Mesothelial cell of epicardium (in vitro differentiated cells): ENCODE measurements at regions not wholly inside any gene's neighbourhood (a gene's known extent, or its start where the extent isn't known, plus 50 kb on each side); places are given as distances from the start of the nearest gene placed in this dataset.

Experiments
- DNase-seq, 2 experiments: peaks; one replicate each; pipeline ENCODE4 v3.0.0; 2021; ENCODE audit warnings: low spot score in 2 of 2; ENCODE audit not compliant: unreplicated experiment in 2 of 2
- H3K27ac Mint-ChIP-seq: 2 replicates; pipeline ENCODE4 v1.8.0; 2021; ENCODE audit warnings: mixed read lengths
- H3K27me3 Mint-ChIP-seq: 2 replicates; pipeline ENCODE4 v1.8.0; 2021; ENCODE audit warnings: low read depth, mixed read lengths
- H3K36me3 Mint-ChIP-seq: 2 replicates; pipeline ENCODE4 v1.8.0; 2021; ENCODE audit warnings: mixed read lengths
- H3K4me1 Mint-ChIP-seq: 2 replicates; pipeline ENCODE4 v1.8.0; 2021; ENCODE audit warnings: mixed read lengths
- H3K4me3 Mint-ChIP-seq: 2 replicates; pipeline ENCODE4 v1.8.0; 2021; ENCODE audit warnings: mild to moderate bottlenecking, moderate library complexity, mixed read lengths
- H3K9me3 Mint-ChIP-seq: 2 replicates; pipeline ENCODE4 v1.8.0; 2021; ENCODE audit warnings: mixed read lengths
- TF ChIP-seq, protein P1 (sequence below): fragments of 200-600 bp; sonication (generic); IDR thresholded peaks from one replicate; pipeline ENCODE4 v1.5.0; 2021; ENCODE audit warnings: antibody characterized with exemption; ENCODE audit not compliant: unreplicated experiment

DNA sequence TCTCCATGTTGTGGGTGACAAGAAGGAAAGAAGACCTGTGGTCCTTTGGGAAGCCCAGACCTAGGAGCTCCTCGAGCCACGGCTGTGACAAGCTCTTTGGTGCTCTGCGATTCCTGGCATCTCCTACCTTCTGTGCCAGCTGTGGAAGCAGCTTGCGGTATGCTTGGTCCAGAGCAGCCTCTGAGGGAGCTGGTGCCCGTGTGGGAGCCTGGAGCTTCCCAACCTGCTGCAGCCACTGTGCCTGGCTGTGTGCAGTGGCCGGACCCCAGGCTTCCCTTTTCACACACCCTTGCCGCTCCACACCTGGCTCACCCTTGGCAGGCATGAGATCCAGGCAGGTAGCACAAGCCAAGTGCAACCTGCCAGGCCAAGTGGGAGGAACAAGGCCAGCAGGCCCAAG is 1328.6 kb upstream of the SLC39A10 start:
- no peak overlapping the region for H3K27ac Mint-ChIP-seq
- TF ChIP-seq, protein P1, sequence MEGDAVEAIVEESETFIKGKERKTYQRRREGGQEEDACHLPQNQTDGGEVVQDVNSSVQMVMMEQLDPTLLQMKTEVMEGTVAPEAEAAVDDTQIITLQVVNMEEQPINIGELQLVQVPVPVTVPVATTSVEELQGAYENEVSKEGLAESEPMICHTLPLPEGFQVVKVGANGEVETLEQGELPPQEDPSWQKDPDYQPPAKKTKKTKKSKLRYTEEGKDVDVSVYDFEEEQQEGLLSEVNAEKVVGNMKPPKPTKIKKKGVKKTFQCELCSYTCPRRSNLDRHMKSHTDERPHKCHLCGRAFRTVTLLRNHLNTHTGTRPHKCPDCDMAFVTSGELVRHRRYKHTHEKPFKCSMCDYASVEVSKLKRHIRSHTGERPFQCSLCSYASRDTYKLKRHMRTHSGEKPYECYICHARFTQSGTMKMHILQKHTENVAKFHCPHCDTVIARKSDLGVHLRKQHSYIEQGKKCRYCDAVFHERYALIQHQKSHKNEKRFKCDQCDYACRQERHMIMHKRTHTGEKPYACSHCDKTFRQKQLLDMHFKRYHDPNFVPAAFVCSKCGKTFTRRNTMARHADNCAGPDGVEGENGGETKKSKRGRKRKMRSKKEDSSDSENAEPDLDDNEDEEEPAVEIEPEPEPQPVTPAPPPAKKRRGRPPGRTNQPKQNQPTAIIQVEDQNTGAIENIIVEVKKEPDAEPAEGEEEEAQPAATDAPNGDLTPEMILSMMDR = no peak
- no peaks in the 10 kb centered on the region for H3K9me3 Mint-ChIP-seq
- H3K4me1 Mint-ChIP-seq = peaks cover 6% of the 10 kb centered on the region
- DNase-seq = no peak
- no peaks in the 10 kb centered on the region for H3K36me3 Mint-ChIP-seq
- H3K4me3 Mint-ChIP-seq = no peak overlapping the region
- no peaks in the 10 kb centered on the region for H3K27me3 Mint-ChIP-seq

DNA sequence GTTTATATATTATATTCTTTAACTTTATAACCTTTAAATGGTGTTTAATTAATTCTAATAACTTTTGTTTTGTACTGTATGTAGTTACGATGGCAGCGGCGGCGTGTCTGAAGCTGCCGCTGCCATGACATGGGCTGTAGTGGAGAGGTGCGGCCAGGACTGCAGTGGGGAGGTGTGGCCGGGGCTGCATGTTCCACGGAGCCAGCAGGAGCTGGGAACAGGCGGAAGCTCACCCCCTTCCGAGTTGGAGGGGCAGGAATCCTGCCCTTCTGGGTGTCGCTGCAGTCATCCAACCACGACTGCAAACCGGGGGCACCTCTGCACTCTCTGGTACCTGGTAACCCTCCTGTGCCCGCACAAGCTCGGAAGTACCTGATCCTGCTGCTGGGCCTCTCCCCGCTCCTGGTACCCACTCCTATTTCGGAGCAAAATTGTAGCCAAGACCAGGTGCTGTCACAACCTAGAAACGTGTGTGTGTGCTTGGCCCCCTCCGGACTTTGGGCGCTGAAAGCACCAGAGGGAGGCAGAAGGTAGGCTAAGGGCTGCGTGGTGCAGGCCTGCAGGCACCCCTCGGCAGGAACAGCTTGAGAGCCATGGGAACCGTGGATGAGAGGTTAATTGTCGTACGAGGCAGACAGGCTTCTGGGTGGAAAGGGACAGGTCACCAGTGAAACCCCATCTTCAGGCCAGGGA is 1329.7 kb upstream of the SLC39A10 start:
- Mint-ChIP-seq H3K27ac (no peak overlapping the region), H3K9me3 (no peaks in the 10 kb centered on the region), H3K27me3 (no peaks in the 10 kb centered on the region), H3K4me1 (peaks cover 6% of the 10 kb centered on the region), H3K4me3 (no peak overlapping the region), H3K36me3 (no peaks in the 10 kb centered on the region)
- no peak for DNase-seq
- TF ChIP-seq, protein P1 = no peak

DNA sequence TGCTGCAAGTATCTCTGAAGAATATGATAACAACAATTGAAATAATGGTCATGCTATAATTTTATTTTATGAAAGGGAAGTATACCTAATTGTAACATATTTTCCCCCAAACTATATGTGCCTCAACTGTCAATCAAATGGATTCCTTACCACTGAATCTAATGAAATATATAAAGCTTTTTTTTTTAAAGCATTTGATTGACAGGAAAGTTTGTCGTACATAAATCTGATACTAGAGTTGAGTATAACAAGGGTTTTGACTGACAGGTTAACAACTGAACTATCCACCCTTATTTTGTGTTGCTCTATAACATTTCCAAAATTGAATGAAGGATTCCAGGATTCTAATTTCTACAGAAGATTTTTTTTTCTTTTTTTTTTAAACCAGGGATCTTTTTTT is 1333.3 kb upstream of the SLC39A10 start:
- Mint-ChIP-seq H3K36me3 (no peaks in the 10 kb centered on the region), H3K4me1 (peaks cover 6% of the 10 kb centered on the region), H3K9me3 (peaks cover 3% of the 10 kb centered on the region), H3K27me3 (no peaks in the 10 kb centered on the region), H3K4me3 (no peak overlapping the region), H3K27ac (no peak overlapping the region)
- DNase-seq = no peak
- TF ChIP-seq, protein P1 = no peak

DNA sequence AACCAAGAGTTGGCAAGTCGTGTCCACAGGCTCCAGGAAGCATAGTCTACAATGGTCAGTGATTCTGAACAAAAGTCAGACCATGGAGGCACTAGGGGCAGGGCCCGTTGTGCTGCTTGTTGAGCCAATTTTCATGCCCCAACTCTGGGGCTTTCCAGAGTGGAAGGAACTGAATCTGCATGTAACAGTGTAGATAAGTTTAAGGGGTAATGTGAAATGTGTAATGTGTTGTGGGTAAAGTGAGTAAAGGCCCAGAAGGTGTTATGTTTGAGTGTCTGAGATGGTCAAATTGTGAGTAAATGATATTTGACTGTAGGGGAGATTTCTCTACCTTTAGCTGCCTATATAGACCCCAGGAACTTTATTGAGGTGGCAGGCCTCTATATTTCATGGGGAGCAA is 1336.5 kb upstream of the SLC39A10 start:
- no peak overlapping the region for H3K4me3 Mint-ChIP-seq
- no peaks in the 10 kb centered on the region for H3K36me3 Mint-ChIP-seq
- no peak overlapping the region for H3K27ac Mint-ChIP-seq
- DNase-seq = no peak
- TF ChIP-seq, protein P1 = no peak
- H3K4me1 Mint-ChIP-seq = no peaks in the 10 kb centered on the region
- no peaks in the 10 kb centered on the region for H3K27me3 Mint-ChIP-seq
- H3K9me3 Mint-ChIP-seq = peaks cover 3% of the 10 kb centered on the region

DNA sequence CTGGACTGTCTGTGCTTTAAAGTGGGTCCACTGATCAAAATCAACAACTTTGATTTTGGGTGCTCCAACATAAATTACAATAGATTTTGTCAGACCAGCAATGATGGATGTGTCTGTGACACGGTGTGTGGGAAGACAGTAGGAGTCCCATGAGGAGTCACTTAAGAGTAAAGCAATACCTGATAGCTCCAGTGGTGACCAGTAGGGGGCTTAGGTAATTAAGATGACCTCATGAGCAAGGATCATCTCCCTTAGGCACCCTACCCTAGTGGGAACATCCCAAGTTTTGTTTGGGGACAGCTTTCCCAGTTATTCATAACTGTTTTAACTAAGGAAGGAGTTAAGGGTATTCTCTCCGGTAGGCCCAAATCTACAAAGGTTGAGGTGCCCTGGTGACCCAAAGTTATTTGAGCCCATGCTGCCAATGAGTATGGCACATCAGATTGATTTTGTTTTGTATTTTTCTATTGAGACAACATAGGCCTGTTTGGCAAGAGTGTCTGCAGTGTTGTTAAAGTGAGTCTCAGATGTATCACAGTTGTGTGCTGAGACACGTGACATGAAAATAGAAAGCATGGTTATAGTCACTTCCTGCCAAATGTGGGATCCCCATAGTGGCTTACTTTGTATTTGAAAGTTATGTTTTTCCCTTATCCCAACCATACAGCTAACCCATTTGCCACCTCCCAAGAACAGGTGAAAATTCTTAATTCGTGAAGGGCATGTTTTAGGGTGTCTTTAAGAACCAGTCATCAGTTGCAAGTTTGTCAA is 1337.6 kb upstream of the SLC39A10 start:
- DNase-seq = no peak
- no peaks in the 10 kb centered on the region for H3K36me3 Mint-ChIP-seq
- TF ChIP-seq, protein P1 = no peak
- no peak overlapping the region for H3K4me3 Mint-ChIP-seq
- H3K27me3 Mint-ChIP-seq = no peaks in the 10 kb centered on the region
- H3K27ac Mint-ChIP-seq = no peak overlapping the region
- peaks cover 8% of the 10 kb centered on the region for H3K9me3 Mint-ChIP-seq
- H3K4me1 Mint-ChIP-seq = no peaks in the 10 kb centered on the region
